ENCODE measurements at regions not wholly inside any gene's neighbourhood (a gene's known extent, or its start where the extent isn't known, plus 50 kb on each side); places are given as distances from the start of the nearest gene placed in this dataset.

DNA sequence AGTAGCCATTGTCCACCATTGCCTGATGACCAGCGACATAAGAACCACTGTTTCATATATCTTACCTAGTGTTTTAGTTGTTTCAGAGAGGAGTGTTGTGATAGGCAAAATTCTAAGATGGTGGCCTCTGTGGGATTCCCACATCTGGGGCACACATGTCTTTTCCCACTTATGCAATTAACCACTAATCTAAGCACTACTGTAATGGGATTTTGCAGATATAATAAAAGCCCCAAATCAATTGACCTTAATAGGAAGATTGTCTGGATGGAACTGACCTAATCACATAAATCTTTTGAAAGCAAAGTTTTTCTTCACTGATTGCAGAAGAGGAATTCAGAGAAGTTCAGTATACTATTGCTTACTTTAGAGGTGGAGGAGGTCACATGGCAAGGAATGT lies 469.9 kb downstream of the NUP35 start:
- TF ChIP-seq, protein P1, sequence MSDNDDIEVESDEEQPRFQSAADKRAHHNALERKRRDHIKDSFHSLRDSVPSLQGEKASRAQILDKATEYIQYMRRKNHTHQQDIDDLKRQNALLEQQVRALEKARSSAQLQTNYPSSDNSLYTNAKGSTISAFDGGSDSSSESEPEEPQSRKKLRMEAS (IDR thresholded peaks at IDR 0.05; ENCODE audit: low read depth): no peak
- TF ChIP-seq, protein P2, sequence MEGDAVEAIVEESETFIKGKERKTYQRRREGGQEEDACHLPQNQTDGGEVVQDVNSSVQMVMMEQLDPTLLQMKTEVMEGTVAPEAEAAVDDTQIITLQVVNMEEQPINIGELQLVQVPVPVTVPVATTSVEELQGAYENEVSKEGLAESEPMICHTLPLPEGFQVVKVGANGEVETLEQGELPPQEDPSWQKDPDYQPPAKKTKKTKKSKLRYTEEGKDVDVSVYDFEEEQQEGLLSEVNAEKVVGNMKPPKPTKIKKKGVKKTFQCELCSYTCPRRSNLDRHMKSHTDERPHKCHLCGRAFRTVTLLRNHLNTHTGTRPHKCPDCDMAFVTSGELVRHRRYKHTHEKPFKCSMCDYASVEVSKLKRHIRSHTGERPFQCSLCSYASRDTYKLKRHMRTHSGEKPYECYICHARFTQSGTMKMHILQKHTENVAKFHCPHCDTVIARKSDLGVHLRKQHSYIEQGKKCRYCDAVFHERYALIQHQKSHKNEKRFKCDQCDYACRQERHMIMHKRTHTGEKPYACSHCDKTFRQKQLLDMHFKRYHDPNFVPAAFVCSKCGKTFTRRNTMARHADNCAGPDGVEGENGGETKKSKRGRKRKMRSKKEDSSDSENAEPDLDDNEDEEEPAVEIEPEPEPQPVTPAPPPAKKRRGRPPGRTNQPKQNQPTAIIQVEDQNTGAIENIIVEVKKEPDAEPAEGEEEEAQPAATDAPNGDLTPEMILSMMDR (IDR thresholded peaks at IDR 0.05): no peak
- TF ChIP-seq NFIC (IDR thresholded peaks at IDR 0.05; ENCODE audit: borderline replicate concordance): no peak
- no peak for TF ChIP-seq FOSL2 (IDR thresholded peaks at IDR 0.05; ENCODE audit: borderline replicate concordance, low read depth)
- no peak for TF ChIP-seq TAF1 (IDR thresholded peaks at IDR 0.05; ENCODE audit: borderline replicate concordance, low read depth, low read length)
- TF ChIP-seq YY1 (IDR thresholded peaks at IDR 0.05; ENCODE audit: low read depth): no peak
- TF ChIP-seq GATA2 (CRISPR knock-in tag; IDR thresholded peaks at IDR 0.05): peak; percentile 27; the same call in 1 of the 2 replicates
- TF ChIP-seq, protein P3, sequence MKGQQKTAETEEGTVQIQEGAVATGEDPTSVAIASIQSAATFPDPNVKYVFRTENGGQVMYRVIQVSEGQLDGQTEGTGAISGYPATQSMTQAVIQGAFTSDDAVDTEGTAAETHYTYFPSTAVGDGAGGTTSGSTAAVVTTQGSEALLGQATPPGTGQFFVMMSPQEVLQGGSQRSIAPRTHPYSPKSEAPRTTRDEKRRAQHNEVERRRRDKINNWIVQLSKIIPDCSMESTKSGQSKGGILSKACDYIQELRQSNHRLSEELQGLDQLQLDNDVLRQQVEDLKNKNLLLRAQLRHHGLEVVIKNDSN (IDR thresholded peaks at IDR 0.05; ENCODE audit: borderline replicate concordance, low read depth): no peak
- no peak for TF ChIP-seq RFX5 (IDR thresholded peaks at IDR 0.05; ENCODE audit: low read length)
- peak in 1 of 2 experiments; percentile 46; a peak in 1 of 4 replicates for TF ChIP-seq EP300 (IDR thresholded peaks at IDR 0.05; ENCODE audit: borderline replicate concordance in 1 of 2, low read depth in 1 of 2, low read length in 1 of 2)

Measured in SK-N-SH (cell line).